Islet precursor cell (in vitro differentiated cells): ENCODE measurements at regions not wholly inside any gene's neighbourhood (a gene's known extent, or its start where the extent isn't known, plus 50 kb on each side); places are given as distances from the start of the nearest gene placed in this dataset.

ENCODE experiments used
- DNase-seq: peaks from one replicate; pipeline ENCODE4 v3.0.0-alpha.2; 2018

- peak; percentile 67 for DNase-seq
These were observed 72.0 kb upstream of the ODC1 start for GRCh38 chr2:10520154-10520553.

- DNase-seq: no peak
These were observed 71.2 kb upstream of the ODC1 start for GRCh38 chr2:10519394-10519740.

GRCh38 chr2:10518470-10519393 lies 70.6 kb upstream of the ODC1 start:
- peak; percentile 43 for DNase-seq

DNA sequence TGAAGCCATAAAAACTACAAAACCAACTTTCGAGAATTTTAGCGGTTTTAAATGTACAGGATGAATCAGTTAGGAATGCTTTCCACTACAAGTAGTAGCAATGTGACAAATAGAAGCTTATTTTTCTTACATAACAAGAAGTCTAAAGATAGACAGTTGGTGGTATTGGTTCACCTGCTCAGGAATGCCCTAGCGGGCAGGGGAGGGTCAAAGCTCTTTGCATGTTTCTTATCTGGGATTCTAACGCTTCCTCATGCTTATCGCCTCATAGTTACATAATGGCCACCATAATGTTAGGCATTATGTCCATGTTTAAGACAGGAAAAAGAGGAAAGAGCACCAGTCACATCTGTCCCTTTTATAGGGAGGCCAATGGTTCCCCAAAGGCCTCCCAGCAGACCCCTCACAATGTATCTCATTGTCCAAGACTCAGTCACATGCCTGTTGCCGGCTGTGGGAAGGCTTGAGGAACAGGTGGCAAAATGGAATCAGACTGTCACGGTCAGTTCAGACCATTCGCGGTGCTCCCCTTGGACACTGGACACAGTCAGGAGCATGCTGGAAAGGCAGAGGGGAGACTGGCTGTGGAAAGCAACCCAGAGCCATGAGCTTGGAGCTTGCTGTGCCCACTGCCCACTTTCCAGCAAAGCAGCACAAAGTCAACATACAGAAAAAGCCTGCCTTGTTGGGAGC lies 69.4 kb upstream of the ODC1 start:
- peak; percentile 25 for DNase-seq

DNA sequence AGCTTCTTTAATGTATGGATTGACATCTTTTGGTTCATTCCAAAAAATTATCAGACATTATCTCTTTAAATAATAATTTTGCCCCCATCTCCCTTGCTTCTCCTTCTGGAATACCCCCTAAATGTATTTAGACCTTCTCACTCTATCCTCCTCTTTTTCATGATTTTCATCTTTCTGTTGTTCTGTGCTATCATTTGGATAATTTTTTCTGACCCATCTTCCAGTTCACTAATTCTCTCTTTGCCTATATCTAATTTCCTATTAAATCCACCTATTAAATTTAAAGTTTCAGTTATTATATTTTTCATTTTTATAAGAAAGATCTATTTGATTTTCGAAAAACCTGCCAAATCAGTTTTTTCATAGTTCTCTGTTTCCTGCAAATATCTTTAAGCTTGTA lies 67.8 kb upstream of the ODC1 start:
- DNase-seq: no peak

DNA sequence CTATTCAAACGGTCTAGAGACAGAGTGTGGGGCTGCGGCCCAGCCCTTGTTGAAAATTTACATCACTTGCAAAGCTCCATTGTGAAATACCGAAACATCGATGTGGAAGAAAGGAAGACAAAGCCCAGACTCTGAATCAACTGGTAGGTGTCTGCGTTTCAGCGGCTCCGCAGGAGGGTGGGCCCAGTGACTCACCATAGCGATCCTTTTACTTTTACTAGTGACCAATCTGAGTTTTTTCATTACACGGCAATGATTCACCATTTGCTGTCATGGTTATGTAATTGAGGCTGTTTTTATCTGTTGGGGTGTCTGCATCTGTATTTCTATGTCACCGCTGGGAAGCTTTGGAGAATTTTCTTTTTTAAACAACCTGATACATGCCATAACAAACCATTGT lies 66.6 kb upstream of the ODC1 start:
- DNase-seq: peak; percentile 56

DNA sequence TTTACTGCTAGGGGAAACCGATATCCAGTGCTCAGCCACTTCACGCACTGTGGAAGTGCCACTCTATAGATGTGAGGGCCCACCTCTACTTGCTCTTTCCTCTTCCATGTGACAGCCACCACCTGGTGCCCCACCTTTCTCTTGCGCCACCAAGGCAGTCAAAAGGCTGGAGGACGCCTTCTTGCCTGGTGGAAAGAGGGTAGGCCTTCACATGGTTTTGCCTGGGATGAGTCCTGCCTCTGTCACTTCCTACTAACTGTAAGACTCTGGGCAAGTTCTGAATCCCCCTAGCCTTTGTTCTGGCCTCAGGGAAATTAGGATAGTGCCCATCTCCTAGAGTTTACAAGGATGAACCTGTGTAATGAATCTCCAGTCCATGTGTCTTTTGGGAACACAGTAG lies 66.1 kb upstream of the ODC1 start:
- peak; percentile 28 for DNase-seq

DNA sequence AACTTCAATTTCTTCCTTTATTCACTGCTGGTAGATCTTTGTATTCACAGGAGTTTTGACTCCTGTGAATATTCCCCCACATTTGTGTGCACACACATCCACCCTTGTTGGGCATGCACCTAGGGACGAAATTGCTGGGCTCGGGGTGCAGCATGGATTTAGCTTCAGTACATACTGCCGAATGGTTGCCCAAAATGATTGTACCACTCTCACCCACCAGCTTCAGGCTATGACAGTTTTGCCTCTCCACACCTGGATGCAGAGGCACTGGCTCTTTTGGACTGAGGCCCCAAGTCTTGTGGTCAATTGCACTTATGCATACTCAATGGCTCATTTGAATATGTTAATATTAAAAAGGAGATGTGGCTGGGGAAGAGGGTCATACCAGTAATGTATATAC lies 65.1 kb upstream of the ODC1 start:
- peak; percentile 10 for DNase-seq

DNA sequence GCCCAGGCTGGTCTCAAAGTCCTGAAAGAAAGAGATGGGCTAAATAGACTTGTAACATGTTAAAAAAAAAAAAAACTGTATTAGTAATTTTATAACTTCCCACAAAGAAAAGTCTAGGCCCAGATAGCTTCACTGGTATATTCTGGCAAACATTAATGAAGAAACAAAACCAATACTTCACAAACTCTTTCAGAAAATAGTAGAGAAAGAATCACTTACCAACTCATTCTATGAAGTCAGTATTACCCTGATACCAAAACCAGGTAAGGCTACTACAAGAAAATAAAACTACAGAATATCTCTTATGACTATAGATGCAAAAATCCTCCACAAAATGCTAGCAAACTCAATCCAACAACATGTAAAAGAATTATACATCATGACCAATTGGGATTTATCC lies 59.9 kb upstream of the ODC1 start:
- no peak for DNase-seq

DNA sequence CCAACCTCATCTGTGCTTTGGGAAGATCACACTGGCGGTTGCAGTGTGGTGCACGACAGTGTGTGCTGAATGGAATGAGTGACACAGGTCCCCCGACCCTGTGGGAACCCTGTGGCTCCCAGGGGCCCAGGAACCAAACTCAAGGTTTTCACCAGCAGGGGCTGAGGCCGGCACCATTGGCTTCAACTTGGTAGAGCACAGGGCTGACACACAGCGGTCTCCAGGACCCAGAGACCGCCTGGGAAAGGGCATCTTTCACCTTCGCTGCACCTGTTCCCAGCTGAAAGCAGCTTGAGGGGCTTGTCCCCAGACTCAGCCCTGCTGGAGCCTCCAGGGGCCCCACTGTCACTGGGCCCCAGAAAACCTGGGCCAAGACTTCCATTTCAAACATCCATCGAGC lies 59.0 kb upstream of the ODC1 start:
- DNase-seq: no peak

- no peak for DNase-seq
These were observed 57.1 kb upstream of the ODC1 start for GRCh38 chr2:10504994-10505820.

DNA sequence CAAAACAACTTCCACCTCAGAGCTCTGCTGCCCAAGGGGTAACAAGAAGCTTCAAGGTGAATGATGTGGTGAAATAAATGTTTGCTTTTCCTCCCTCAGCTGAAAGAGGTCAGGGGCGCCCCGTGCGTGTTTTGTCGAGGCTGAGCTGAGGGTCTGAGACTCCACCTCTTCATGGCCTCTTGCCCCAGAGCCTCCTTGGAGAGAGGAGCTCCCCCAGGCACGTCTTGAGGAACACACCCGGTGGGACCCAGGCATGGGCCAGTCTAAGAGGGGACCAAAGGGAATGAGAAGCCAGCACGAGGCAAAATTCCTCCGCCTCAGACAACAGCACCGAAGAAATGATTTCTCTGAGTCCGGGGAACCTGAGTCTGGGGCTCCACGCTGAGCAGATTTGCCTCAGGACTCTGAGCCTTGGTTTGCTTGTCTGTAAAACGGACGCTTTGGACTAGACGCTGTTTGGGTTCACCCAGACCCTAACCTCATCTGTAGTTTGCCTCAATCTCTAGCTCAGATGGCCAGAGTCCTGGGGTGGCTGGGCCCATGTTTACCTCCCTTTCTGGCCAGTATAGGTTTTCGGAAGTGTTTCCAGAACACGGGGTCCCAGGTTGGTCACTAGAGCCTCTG lies 56.4 kb upstream of the ODC1 start:
- DNase-seq: no peak

DNA sequence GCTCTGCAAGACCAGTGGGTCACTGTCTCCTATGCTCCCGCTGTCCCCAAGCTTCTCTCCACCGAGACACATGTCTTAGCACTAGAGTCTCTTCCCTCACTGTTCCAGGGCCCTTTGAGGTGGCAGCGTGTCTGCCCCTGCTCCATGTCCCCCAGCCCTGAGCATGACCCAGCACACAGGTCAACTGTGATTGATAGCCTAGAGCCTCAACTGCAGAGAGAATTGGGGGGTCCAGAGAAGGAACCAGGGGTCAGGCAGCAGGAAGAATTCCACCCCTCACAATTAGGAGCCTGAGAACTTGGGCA lies 54.6 kb upstream of the ODC1 start:
- no peak for DNase-seq

GRCh38 chr2:10501980-10502802 lies 54.1 kb upstream of the ODC1 start:
- DNase-seq: peak; percentile 54

DNA sequence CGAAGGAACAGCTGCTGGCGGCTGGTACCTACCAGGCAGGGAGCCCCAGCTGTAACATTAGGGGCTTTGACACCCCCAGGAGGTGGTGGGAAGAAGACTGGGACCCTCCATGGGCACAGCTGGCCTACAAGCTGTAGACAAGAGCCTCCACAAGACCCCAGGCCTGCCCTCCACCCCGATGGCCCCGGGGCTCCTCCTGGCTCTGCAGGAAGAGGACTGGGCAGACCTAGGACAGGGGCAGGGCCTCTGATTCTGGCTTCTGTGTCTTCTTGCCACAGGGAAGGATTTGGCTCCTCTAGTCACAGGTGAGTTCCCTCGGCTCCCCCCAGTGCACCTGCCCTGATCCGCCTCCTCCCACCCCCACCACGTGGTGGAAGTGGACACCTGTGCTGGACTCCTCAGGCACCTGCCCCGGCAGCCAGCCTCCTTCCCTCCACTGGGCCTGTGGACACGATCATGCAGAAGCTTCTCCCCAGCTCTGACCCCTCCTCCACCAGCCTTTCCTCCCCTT lies 53.4 kb upstream of the ODC1 start:
- DNase-seq: no peak

GRCh38 chr2:10500601-10501361 lies 52.7 kb upstream of the ODC1 start:
- DNase-seq: no peak

GRCh38 chr2:10499911-10500521 lies 51.9 kb upstream of the ODC1 start:
- no peak for DNase-seq

DNA sequence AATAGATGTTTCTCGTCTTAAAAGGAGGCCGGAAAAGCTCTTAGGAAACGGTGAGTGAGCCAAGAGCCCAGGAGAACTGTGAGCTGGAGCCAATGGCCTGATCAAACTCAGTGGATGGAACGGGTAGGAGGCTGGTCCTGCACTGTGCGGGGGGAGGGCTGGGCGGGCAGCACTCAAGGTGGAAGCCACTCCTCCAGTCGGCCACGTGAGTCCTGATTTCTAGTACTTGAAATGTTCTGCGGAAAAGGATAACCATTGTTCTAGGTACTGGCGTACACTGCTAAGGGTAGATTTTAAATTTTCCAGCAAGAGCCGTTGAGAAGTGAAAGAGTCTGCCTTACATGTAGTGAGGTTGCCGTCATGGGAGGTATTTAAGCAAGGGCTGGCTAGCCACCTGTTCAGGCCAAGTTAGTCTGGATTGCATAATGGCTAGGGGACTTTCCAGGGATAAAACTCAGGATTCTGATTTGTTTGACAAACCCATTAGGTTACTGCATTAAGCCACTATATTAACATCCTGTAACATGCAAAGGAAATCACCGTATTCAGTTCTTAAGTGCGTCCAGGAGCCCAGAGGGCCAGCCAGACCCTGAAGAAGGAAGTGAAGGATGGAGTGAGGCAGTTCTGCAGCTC lies 51.3 kb upstream of the ODC1 start:
- DNase-seq: no peak

DNA sequence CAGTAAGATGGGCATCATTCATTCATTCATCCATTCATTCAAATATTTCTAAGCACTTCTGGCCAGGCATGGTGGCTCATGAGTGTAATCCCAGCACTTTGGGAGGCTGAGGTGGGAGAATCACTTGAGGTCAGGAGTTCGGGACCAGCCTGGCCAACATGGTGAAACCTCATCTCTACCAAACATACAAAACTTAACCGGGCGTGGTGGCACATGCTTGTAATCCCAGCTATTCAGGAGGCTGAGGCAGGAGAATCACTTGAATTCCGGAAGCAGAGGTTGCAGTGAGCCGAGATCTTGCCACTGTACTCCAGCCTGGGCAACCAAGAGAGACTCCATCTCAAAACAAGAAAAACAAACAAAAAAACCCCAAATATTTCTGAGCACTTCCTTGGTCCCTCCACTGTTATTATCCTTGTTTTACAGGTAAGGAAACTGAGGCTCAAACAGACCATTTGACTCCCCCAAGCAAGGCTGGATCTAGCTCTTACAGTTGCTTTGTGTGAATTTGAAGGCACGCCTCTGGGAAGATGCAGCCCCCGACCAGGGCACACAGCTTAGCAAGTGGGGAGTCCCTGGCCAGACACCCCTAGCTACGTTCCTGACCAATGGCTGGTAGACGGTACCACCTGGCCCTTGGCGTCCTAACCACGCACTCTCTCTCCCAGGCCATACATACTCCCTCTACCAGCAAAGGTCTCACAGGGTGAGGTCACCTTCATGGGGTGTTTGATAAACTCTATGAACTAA lies 50.6 kb upstream of the ODC1 start:
- no peak for DNase-seq
